ENCODE measurements at regions not wholly inside any gene's neighbourhood (a gene's known extent, or its start where the extent isn't known, plus 50 kb on each side); places are given as distances from the start of the nearest gene placed in this dataset.

DNA sequence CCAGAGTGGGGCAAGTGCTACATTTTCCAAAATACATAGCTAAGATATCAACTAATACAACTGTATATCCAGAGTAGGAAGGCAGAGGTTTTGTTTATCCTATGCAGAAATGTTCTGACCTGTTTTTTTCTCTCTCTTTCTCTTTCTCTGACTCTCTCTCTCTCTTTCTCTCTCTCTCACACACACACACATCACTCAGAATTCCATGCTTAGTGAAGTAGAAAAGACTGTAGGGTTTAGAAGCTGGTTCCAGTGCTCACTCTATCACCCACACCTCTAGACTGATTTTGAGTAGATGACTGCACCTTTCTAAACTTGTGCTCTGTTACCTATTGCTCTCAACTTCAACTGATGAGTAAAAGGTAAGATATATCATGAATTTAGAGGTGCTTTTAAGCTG lies 356.7 kb downstream of the LRIG3 start:
- Mint-ChIP-seq H3K27ac (no peak overlapping the region), H3K4me3 (no peak overlapping the region), H3K9me3 (ENCODE audit: low read depth) (peaks cover 3% of the 10 kb centered on the region), H3K27me3 (peaks cover 2% of the 10 kb centered on the region), H3K4me1 (no peaks in the 10 kb centered on the region), H3K36me3 (ENCODE audit: low read depth) (no peaks in the 10 kb centered on the region)
- DNase-seq (no peak), ATAC-seq (no peak)
- ChIA-PET POLR2A (no interaction called here), CTCF (no interaction called here)
- intact Hi-C loops (cut with DNase I, micrococcal nuclease): no loop called here

DNA sequence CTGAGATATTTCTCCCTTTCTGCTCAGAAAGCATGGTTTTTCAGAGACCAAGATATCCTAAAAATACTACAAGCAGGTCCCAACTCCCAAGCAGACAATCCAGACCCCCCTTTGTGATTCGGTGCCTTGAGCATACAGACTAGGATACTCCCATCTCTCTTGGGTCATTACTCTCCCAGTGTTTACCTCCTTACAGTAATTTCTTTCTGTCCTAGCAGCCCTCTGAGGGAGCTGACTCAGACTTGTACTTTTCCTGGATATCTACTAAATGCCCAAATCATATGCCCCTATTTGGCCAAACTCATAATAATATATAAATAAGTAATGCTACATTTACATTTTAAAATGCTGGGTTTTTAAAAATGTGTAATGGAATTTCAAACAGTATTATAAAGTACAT lies 355.6 kb downstream of the LRIG3 start:
- H3K27me3 Mint-ChIP-seq: no peaks in the 10 kb centered on the region
- H3K36me3 Mint-ChIP-seq (ENCODE audit: low read depth): no peaks in the 10 kb centered on the region
- DNase-seq (no peak), ATAC-seq (no peak)
- no peaks in the 10 kb centered on the region for H3K9me3 Mint-ChIP-seq (ENCODE audit: low read depth)
- ChIA-PET CTCF (no interaction called here), POLR2A (no interaction called here)
- no peaks in the 10 kb centered on the region for H3K4me1 Mint-ChIP-seq
- intact Hi-C loops (cut with DNase I, micrococcal nuclease): no loop called here
- no peak overlapping the region for H3K4me3 Mint-ChIP-seq
- H3K27ac Mint-ChIP-seq: no peak overlapping the region

DNA sequence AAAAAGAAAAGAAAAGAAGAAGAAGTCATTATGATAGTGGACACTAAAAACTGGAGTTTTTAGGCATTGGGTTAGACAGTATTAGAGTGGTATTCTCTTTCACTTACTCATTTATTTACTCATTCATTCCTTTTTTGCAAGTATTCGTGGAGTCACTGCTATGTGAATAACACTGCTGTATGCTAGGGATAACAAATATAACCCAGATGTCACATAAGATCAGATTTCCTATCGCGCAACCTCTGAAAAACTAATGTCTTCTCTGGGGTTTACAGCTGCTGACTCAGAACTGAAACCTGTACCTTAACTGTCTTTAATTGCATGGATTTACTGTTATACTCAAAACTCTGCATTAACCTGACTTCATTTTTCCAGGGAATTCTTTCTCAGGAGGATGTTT lies 353.7 kb downstream of the LRIG3 start:
- no peak overlapping the region for H3K4me3 Mint-ChIP-seq
- intact Hi-C loops (cut with DNase I, micrococcal nuclease): no loop called here
- no peak overlapping the region for H3K27ac Mint-ChIP-seq
- no peaks in the 10 kb centered on the region for H3K4me1 Mint-ChIP-seq
- ChIA-PET POLR2A (no interaction called here), CTCF (no interaction called here)
- no peaks in the 10 kb centered on the region for H3K9me3 Mint-ChIP-seq (ENCODE audit: low read depth)
- DNase-seq (no peak), ATAC-seq (no peak)
- no peaks in the 10 kb centered on the region for H3K36me3 Mint-ChIP-seq (ENCODE audit: low read depth)
- no peaks in the 10 kb centered on the region for H3K27me3 Mint-ChIP-seq

DNA sequence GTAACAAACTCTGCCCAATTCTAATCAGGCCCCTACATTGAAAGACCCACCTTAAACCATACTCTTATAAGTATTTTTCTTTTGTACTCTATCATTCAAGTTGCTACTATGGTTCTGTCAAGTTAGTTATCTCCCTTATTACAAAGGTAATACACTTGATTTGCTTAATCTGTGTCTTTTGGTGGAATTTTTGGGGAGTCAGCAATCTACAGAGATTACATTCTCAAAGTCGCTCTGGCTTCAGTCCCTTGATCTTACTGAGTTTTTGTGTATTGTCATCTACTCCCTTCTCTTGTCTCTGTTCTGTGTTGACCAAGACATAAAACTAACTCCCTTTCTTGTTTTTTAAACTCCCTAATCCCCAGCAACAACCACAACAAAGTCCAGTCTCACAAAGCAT lies 353.1 kb downstream of the LRIG3 start:
- no peak overlapping the region for H3K4me3 Mint-ChIP-seq
- no peak for DNase-seq
- H3K27ac Mint-ChIP-seq: no peak overlapping the region
- CTCF ChIA-PET: no interaction called here
- no peaks in the 10 kb centered on the region for H3K4me1 Mint-ChIP-seq
- intact Hi-C loops (cut with DNase I, micrococcal nuclease): no loop called here
- H3K36me3 Mint-ChIP-seq (ENCODE audit: low read depth): no peaks in the 10 kb centered on the region
- H3K9me3 Mint-ChIP-seq (ENCODE audit: low read depth): no peaks in the 10 kb centered on the region
- POLR2A ChIA-PET: no interaction called here
- ATAC-seq: no peak
- no peaks in the 10 kb centered on the region for H3K27me3 Mint-ChIP-seq

DNA sequence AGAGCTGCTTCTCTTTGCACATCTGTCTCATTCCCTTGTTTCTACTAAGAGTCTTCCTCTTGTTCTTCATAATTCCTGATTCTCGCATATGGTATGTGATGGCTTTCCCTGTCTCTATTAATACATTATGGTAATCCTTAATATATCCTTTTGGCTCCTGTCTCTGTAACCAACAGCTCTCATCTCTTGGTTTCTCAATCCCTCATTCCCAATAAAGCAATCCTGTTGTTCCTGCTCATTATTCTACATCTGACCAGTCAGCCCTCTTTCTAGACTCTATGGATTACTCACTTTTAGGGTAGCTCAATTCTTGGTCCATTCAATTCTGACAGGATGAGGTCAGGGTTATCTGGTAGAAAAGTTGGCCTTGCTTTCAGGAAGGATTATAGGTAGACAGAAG lies 349.9 kb downstream of the LRIG3 start:
- CTCF ChIA-PET: interaction anchor here (0.6 kb wide), 1 partner anchor 27 kb away, joined by 3 read pairs; no protein-coding TSS in a partner anchor
- ATAC-seq (no peak), DNase-seq (no peak)
- H3K9me3 Mint-ChIP-seq (ENCODE audit: low read depth): no peaks in the 10 kb centered on the region
- H3K4me1 Mint-ChIP-seq: no peaks in the 10 kb centered on the region
- no peak overlapping the region for H3K27ac Mint-ChIP-seq
- H3K27me3 Mint-ChIP-seq: peaks cover 2% of the 10 kb centered on the region
- intact Hi-C loops (cut with DNase I, micrococcal nuclease): no loop called here
- H3K4me3 Mint-ChIP-seq: no peak overlapping the region
- no peaks in the 10 kb centered on the region for H3K36me3 Mint-ChIP-seq (ENCODE audit: low read depth)
- POLR2A ChIA-PET: no interaction called here

DNA sequence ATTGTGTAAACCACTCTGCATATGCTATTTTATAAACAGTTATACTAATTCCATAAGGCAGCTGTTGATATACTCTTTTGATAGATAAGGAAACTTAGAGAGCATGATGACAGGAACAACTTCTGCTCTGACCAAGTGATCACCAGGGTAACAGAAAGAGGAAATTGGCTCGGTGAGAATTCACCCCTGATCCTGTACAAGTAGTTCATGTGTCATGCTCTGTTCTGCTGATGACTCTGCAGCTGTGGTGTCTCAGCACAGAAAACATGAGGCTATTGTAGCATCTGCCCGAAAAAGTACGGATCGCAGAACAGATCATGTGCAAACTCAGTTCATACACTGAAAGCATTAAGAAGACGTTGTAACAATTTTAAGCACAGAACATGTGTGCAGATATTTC lies 345.0 kb downstream of the LRIG3 start:
- intact Hi-C loops (cut with DNase I, micrococcal nuclease): no loop called here
- H3K4me1 Mint-ChIP-seq: no peaks in the 10 kb centered on the region
- H3K9me3 Mint-ChIP-seq (ENCODE audit: low read depth): no peaks in the 10 kb centered on the region
- no peak overlapping the region for H3K4me3 Mint-ChIP-seq
- DNase-seq (no peak), ATAC-seq (no peak)
- peaks cover 2% of the 10 kb centered on the region for H3K27me3 Mint-ChIP-seq
- POLR2A ChIA-PET: no interaction called here
- CTCF ChIA-PET: no interaction called here
- no peaks in the 10 kb centered on the region for H3K36me3 Mint-ChIP-seq (ENCODE audit: low read depth)
- no peak overlapping the region for H3K27ac Mint-ChIP-seq

DNA sequence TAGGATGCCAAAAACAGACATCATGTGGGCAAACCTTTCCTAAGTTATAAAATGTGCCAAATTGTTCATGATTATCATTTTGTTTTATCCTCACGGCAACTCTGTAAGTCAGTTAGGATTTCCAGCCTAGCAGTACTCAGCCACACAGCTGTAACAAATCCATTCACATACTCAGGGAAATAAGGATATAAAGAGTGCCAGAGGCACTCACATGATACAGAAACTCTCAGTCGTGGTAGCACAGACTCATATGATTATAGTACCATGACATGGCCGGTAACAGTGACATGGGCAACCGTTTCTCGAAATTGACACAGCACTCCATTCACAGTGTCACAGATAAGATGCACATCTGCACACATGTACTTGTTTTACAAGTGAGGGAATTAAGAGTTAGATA lies 344.2 kb downstream of the LRIG3 start:
- CTCF ChIA-PET: no interaction called here
- H3K36me3 Mint-ChIP-seq (ENCODE audit: low read depth): no peaks in the 10 kb centered on the region
- H3K9me3 Mint-ChIP-seq (ENCODE audit: low read depth): no peaks in the 10 kb centered on the region
- peaks cover 2% of the 10 kb centered on the region for H3K27me3 Mint-ChIP-seq
- no peak for DNase-seq
- H3K27ac Mint-ChIP-seq: no peak overlapping the region
- no peaks in the 10 kb centered on the region for H3K4me1 Mint-ChIP-seq
- intact Hi-C loops (cut with DNase I, micrococcal nuclease): no loop called here
- H3K4me3 Mint-ChIP-seq: no peak overlapping the region
- POLR2A ChIA-PET: no interaction called here
- ATAC-seq: no peak

DNA sequence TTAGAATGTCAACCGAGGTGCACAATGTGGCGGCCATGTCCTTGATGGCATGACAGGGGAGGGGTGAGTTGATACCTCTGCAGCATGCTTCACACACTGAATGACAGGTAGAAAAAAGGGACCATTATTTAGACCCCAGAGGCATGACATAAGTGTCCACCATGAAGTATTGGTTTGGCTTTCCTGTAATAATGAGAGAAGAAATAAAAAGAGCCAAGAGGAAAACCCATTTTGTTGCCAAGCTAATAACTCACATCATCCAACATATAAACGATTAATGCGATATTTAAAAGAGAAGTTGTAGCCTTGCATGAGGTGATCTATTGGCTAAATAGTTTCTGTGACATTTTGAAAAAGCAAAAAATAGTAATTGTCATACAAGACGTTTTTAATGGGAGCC lies 343.4 kb downstream of the LRIG3 start:
- Mint-ChIP-seq H3K36me3 (ENCODE audit: low read depth) (no peaks in the 10 kb centered on the region), H3K27me3 (peaks cover 2% of the 10 kb centered on the region), H3K4me1 (no peaks in the 10 kb centered on the region), H3K4me3 (no peak overlapping the region), H3K9me3 (ENCODE audit: low read depth) (no peaks in the 10 kb centered on the region), H3K27ac (no peak overlapping the region)
- no peak for ATAC-seq
- CTCF ChIA-PET: interaction anchor here (0.8 kb wide), 1 partner anchor 1298 kb away, joined by 3 read pairs; no protein-coding TSS in a partner anchor
- DNase-seq: no peak
- POLR2A ChIA-PET: no interaction called here
- intact Hi-C loops (cut with DNase I, micrococcal nuclease): no loop called here

DNA sequence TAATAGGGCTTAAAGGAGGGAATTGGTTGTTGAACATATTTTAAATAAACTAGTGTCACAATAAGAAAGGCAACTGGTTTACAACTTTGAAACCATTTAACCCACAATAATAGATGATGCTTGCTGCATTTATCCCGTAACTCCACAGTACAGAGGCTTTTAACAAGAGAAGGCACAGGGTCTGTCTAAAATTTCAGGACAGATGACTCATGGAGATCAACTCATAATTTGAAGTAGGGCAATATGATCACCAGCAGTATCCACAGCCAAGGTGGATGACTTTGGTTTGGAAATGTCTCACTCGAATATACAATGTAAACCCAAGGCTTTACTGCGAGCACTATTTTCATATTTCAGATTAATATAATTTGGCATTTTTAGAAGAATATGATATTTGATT lies 340.2 kb downstream of the LRIG3 start:
- Mint-ChIP-seq H3K9me3 (ENCODE audit: low read depth) (no peaks in the 10 kb centered on the region), H3K27ac (no peak overlapping the region), H3K27me3 (peaks cover 2% of the 10 kb centered on the region), H3K4me3 (no peak overlapping the region), H3K4me1 (no peaks in the 10 kb centered on the region), H3K36me3 (ENCODE audit: low read depth) (no peaks in the 10 kb centered on the region)
- intact Hi-C loops (cut with DNase I, micrococcal nuclease): no loop called here
- no peak for DNase-seq
- ChIA-PET POLR2A (no interaction called here), CTCF (no interaction called here)
- no peak for ATAC-seq

DNA sequence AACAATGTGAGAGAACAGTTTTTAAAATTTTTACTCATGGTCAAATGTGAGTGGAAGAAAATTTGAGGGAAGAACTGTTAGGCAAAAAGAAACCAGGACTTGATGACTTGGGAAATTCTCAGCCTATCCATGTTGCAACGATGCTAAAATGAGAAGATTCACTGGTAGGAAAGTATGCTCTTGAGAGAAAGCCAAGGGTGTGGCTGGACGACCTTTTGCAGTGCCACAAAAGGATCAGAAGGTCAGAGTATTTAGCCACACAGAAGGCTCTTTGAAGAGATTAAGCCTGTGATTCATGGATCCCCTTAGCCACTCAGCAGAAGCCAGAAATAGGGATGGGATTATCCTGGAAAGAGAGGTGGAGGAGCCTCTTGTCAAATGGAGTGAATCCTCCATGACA lies 336.8 kb downstream of the LRIG3 start:
- H3K27me3 Mint-ChIP-seq: no peaks in the 10 kb centered on the region
- no peak overlapping the region for H3K27ac Mint-ChIP-seq
- H3K36me3 Mint-ChIP-seq (ENCODE audit: low read depth): no peaks in the 10 kb centered on the region
- ATAC-seq (no peak), DNase-seq (no peak)
- ChIA-PET POLR2A (no interaction called here), CTCF (no interaction called here)
- H3K4me1 Mint-ChIP-seq: no peaks in the 10 kb centered on the region
- no peak overlapping the region for H3K4me3 Mint-ChIP-seq
- intact Hi-C loops (cut with DNase I, micrococcal nuclease): no loop called here
- no peaks in the 10 kb centered on the region for H3K9me3 Mint-ChIP-seq (ENCODE audit: low read depth)

DNA sequence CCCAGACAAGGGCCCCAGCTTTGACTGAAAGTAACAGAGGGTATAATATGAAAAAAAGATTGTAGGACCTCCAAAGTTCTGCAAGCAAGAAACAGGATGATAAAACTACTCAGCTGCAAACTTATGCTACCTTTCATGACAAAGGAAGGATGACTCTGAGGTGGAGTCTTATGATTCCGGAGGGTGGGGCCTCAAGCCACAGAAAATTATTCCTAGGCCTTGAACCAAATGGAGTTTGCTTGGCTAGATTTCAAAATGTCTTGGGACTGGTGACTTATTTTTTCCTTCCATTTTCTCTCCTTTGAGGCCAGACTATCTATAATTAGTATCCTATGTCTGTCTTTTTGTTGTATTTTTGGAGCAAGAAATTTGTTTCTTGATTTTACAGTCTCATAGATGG lies 336.4 kb downstream of the LRIG3 start:
- H3K27ac Mint-ChIP-seq: no peak overlapping the region
- H3K4me1 Mint-ChIP-seq: no peaks in the 10 kb centered on the region
- ChIA-PET CTCF (no interaction called here), POLR2A (no interaction called here)
- H3K27me3 Mint-ChIP-seq: no peaks in the 10 kb centered on the region
- DNase-seq: no peak
- H3K4me3 Mint-ChIP-seq: no peak overlapping the region
- intact Hi-C loops (cut with DNase I, micrococcal nuclease): no loop called here
- no peaks in the 10 kb centered on the region for H3K36me3 Mint-ChIP-seq (ENCODE audit: low read depth)
- no peaks in the 10 kb centered on the region for H3K9me3 Mint-ChIP-seq (ENCODE audit: low read depth)
- no peak for ATAC-seq

DNA sequence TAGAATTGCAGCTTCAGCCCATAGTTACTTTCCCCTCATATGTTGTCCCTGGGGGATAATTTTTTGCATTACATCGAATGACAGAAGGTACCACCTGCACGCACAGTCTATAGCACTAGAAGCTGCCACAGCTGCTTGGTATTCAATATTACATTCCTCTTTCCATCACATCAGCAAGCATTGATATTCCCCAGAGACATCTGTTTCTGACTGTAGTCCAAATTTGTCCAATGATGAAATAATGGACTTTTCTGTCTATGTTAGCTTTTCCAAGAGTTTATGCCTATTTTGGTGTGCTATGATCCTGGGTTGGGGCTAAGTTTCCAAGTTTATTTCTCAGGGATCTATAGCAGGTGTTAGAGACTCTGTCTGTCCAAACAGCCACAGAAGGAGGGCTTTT lies 335.4 kb downstream of the LRIG3 start:
- DNase-seq (no peak), ATAC-seq (no peak)
- ChIA-PET POLR2A (no interaction called here), CTCF (no interaction called here)
- no peaks in the 10 kb centered on the region for H3K36me3 Mint-ChIP-seq (ENCODE audit: low read depth)
- no peaks in the 10 kb centered on the region for H3K9me3 Mint-ChIP-seq (ENCODE audit: low read depth)
- intact Hi-C loops (cut with DNase I, micrococcal nuclease): no loop called here
- H3K27me3 Mint-ChIP-seq: no peaks in the 10 kb centered on the region
- no peaks in the 10 kb centered on the region for H3K4me1 Mint-ChIP-seq
- no peak overlapping the region for H3K27ac Mint-ChIP-seq
- H3K4me3 Mint-ChIP-seq: no peak overlapping the region

DNA sequence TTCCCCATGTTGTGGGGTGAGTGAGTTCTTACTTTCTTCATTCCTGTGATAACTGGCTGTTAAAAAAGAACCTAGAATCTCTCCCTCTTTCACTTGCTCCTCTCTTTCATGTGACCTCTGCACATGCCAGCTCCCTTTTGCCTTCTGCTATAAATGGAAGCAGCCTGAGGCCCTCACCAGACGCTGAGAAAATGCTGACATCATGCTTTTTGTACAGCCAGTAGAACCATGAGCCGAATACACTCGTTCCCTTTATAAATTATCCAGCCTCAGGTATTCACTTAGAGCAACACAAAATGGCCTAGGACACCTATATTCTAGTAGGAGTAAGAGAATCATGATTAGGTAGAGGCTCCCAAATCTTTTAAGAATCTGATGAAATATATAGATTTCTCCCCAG lies 333.5 kb downstream of the LRIG3 start:
- POLR2A ChIA-PET: no interaction called here

More for the DNA sequence above, 333.5 kb downstream of the LRIG3 start:
- Mint-ChIP-seq H3K27me3 (no peaks in the 10 kb centered on the region), H3K27ac (no peak overlapping the region), H3K9me3 (ENCODE audit: low read depth) (no peaks in the 10 kb centered on the region), H3K4me3 (no peak overlapping the region), H3K36me3 (ENCODE audit: low read depth) (no peaks in the 10 kb centered on the region), H3K4me1 (no peaks in the 10 kb centered on the region)
- DNase-seq: no peak
- no peak for ATAC-seq
- CTCF ChIA-PET: no interaction called here
- intact Hi-C loops (cut with DNase I, micrococcal nuclease): no loop called here

All from activated CD4-positive, alpha-beta T cell treated with anti-CD3 and anti-CD28 coated beads for 36 hours (primary cell).